H9 (cell line): ENCODE measurements at regions not wholly inside any gene's neighbourhood (a gene's known extent, or its start where the extent isn't known, plus 50 kb on each side); places are given as distances from the start of the nearest gene placed in this dataset.

ENCODE experiments used
- DNase-seq: peaks from one replicate; pipeline ENCODE4 v3.0.0-alpha.2; 2017
- H2AFZ ChIP-seq: one replicate; pipeline ENCODE4 v1.6.1; 2013; ENCODE audit warnings: mild to moderate bottlenecking, low read length, control low read depth, moderate library complexity
- H2AK5ac ChIP-seq: 2 replicates; pipeline ENCODE4 v1.6.1; 2013; ENCODE audit warnings: low read length, control low read depth, mixed read lengths; ENCODE audit not compliant: insufficient read length
- H2BK120ac ChIP-seq: one replicate; pipeline ENCODE4 v1.6.1; 2013; ENCODE audit warnings: low read depth, mild to moderate bottlenecking, low read length, control low read depth, inconsistent platforms; ENCODE audit not compliant: poor library complexity, severe bottlenecking
- H2BK12ac ChIP-seq: 2 replicates; pipeline ENCODE4 v1.6.1; 2013; ENCODE audit warnings: low read length, control low read depth, mixed read lengths, low read depth; ENCODE audit not compliant: insufficient read length
- H2BK15ac ChIP-seq: 2 replicates; pipeline ENCODE4 v1.6.1; 2013; ENCODE audit warnings: low read depth, low read length, control low read depth
- H2BK20ac ChIP-seq: one replicate; pipeline ENCODE4 v1.6.1; 2013; ENCODE audit warnings: low read depth, mild to moderate bottlenecking, low read length, control low read depth, inconsistent platforms; ENCODE audit not compliant: poor library complexity, severe bottlenecking
- H2BK5ac ChIP-seq: 2 replicates; pipeline ENCODE4 v1.6.1; 2013; ENCODE audit warnings: low read length, control low read depth, mixed read lengths; ENCODE audit not compliant: insufficient read length
- H3K14ac ChIP-seq: 2 replicates; pipeline ENCODE4 v1.6.1; 2013; ENCODE audit warnings: low read length, control low read depth; ENCODE audit not compliant: insufficient read depth
- H3K18ac ChIP-seq: 2 replicates; pipeline ENCODE4 v1.6.1; 2013; ENCODE audit warnings: low read depth, mild to moderate bottlenecking, mixed read lengths, low read length, control low read depth; ENCODE audit not compliant: insufficient read length
- H3K23ac ChIP-seq: 2 replicates; pipeline ENCODE4 v1.6.1; 2013; ENCODE audit warnings: low read length, control low read depth, mixed read lengths, low read depth; ENCODE audit not compliant: insufficient read length
- H3K23me2 ChIP-seq: 2 replicates; pipeline ENCODE4 v1.6.1; 2013; ENCODE audit warnings: low read depth, mild to moderate bottlenecking, mixed read lengths, low read length, control low read depth; ENCODE audit not compliant: insufficient read length, poor library complexity, severe bottlenecking
- H3K27ac ChIP-seq: 2 replicates; pipeline ENCODE4 v1.5.1; 2013; ENCODE audit warnings: low read length, control low read depth, mixed read lengths, low read depth; ENCODE audit not compliant: insufficient read length
- H3K27me3 ChIP-seq: 2 replicates; pipeline ENCODE4 v1.6.1; 2013; ENCODE audit warnings: low read length, control low read depth, inconsistent platforms; ENCODE audit not compliant: insufficient read depth
- H3K4ac ChIP-seq: 2 replicates; pipeline ENCODE4 v1.6.1; 2013; ENCODE audit warnings: low read depth, mild to moderate bottlenecking, control low read depth, inconsistent platforms, low read length, moderate library complexity
- H3K4me1 ChIP-seq: 2 replicates; pipeline ENCODE4 v1.6.1; 2013; ENCODE audit warnings: low read length, control low read depth, inconsistent platforms; ENCODE audit not compliant: insufficient read depth
- H3K4me2 ChIP-seq: 2 replicates; pipeline ENCODE4 v1.6.1; 2013; ENCODE audit warnings: low read length, control low read depth, mixed read lengths; ENCODE audit not compliant: insufficient read length, insufficient read depth
- H3K56ac ChIP-seq: 2 replicates; pipeline ENCODE4 v1.6.1; 2013; ENCODE audit warnings: low read depth, mild to moderate bottlenecking, mixed read lengths, low read length, control low read depth; ENCODE audit not compliant: insufficient read length
- H3K79me1 ChIP-seq: 2 replicates; pipeline ENCODE4 v1.6.1; 2013; ENCODE audit warnings: low read depth, mild to moderate bottlenecking, moderate library complexity, low read length, control low read depth, inconsistent platforms; ENCODE audit not compliant: insufficient read depth, poor library complexity, severe bottlenecking
- H3K79me2 ChIP-seq: 2 replicates; pipeline ENCODE4 v1.6.1; 2013; ENCODE audit warnings: low read length, control low read depth, inconsistent platforms; ENCODE audit not compliant: insufficient read depth
- H3K9ac ChIP-seq: 2 replicates; pipeline ENCODE4 v1.6.1; 2013; ENCODE audit warnings: low read length, control low read depth, mixed read lengths; ENCODE audit not compliant: insufficient read length; ENCODE audit errors: extremely low read depth
- H3K9me3 ChIP-seq: one replicate; pipeline ENCODE4 v1.6.1; 2013; ENCODE audit warnings: low read depth, low read length, inconsistent platforms; ENCODE audit not compliant: control insufficient read depth
- H3T11ph ChIP-seq: one replicate; pipeline ENCODE4 v1.6.1; 2013; ENCODE audit warnings: mild to moderate bottlenecking, low read length, control low read depth, inconsistent platforms
- H4K20me1 ChIP-seq: one replicate; pipeline ENCODE4 v1.6.1; 2013; ENCODE audit not compliant: control insufficient read depth, insufficient read length, insufficient read depth
- H4K5ac ChIP-seq: 2 replicates; pipeline ENCODE4 v1.6.1; 2013; ENCODE audit warnings: low read depth, mild to moderate bottlenecking, mixed read lengths, low read length, control low read depth; ENCODE audit not compliant: insufficient read length
- H4K8ac ChIP-seq: replicated peaks from 2 replicates; pipeline ENCODE4 v1.6.1; 2013; ENCODE audit warnings: low read length, control low read depth, mixed read lengths, low read depth; ENCODE audit not compliant: insufficient read length
- H4K91ac ChIP-seq: 2 replicates; pipeline ENCODE4 v1.6.1; 2013; ENCODE audit warnings: low read depth, mild to moderate bottlenecking, moderate library complexity, mixed read lengths, low read length, control low read depth; ENCODE audit not compliant: insufficient read length
- H3K27ac Mint-ChIP-seq, 3 experiments: 2 replicates in 2 of 3; 3 replicates in 1 of 3; pipeline ENCODE4 v1.8.0; 2020 to 2021; ENCODE audit warnings: mixed read lengths in 3 of 3, mild to moderate bottlenecking in 1 of 3, moderate library complexity in 1 of 3
- H3K27me3 Mint-ChIP-seq: 2 replicates; pipeline ENCODE4 v1.8.0; 2021; ENCODE audit warnings: low read depth, mild to moderate bottlenecking, moderate library complexity, mixed read lengths
- H3K36me3 Mint-ChIP-seq, 3 experiments: 2 replicates in 2 of 3; 3 replicates in 1 of 3; pipeline ENCODE4 v1.8.0; 2020 to 2021; ENCODE audit warnings: low read depth in 3 of 3, mixed read lengths in 3 of 3; ENCODE audit not compliant: insufficient read depth in 1 of 3
- H3K4me1 Mint-ChIP-seq, 2 experiments: 2 replicates each; pipeline ENCODE4 v1.8.0; 2020; ENCODE audit warnings: mixed read lengths in 2 of 2
- H3K4me3 Mint-ChIP-seq, 2 experiments: 2 replicates in 1 of 2; 3 replicates in 1 of 2; pipeline ENCODE4 v1.8.0; 2020 to 2021; ENCODE audit warnings: mild to moderate bottlenecking in 2 of 2, mixed read lengths in 2 of 2, moderate library complexity in 1 of 2
- H3K9me3 Mint-ChIP-seq, 2 experiments: 2 replicates in 1 of 2; 3 replicates in 1 of 2; pipeline ENCODE4 v1.8.0; 2020; ENCODE audit warnings: mild to moderate bottlenecking in 2 of 2, mixed read lengths in 2 of 2, moderate library complexity in 1 of 2
- CTCF ChIP-seq: fragments of 200-600 bp; sonication (generic); conservative IDR thresholded peaks from 3 replicates; pipeline ENCODE4 v1.8.0; 2021; ENCODE audit warnings: antibody characterized with exemption, mild to moderate bottlenecking
- WGBS: extraction: QIAGEN DNeasy Blood & Tissue Kit; methylation state at CpG from one replicate; pipeline ENCODE4 v1.1.7; 2013; ENCODE audit warnings: missing lambda C conversion rate, low lambda C conversion rate, mixed read lengths; ENCODE audit not compliant: insufficient read length; ENCODE audit errors: extremely low coverage; 5-methylcytosine and 5-hydroxymethylcytosine counted together

GRCh38 chr7:106345421-106346166, 60.8 kb upstream of the NAMPT start:
- H3K4me2 ChIP-seq = no peak overlapping the region
- no CpG with 5 or more reads among the region's 2 CpGs for whole genome bisulfite sequencing
- no peak for DNase-seq

More at GRCh38 chr7:106345421-106346166, 60.8 kb upstream of the NAMPT start:
- Histone ChIP-seq H2BK120ac (no peak overlapping the region), H2BK5ac (no peak overlapping the region), H2AFZ (no peak overlapping the region), H3K4me1 (no peaks in the 10 kb centered on the region), H3K23me2 (no peaks in the 10 kb centered on the region), H3K18ac (no peak overlapping the region), H4K8ac (no peak overlapping the region), H2BK12ac (no peak overlapping the region), H3K79me2 (no peaks in the 10 kb centered on the region), H4K5ac (no peak overlapping the region), H2BK20ac (no peak overlapping the region), H3T11ph (no peak overlapping the region), H4K91ac (no peak overlapping the region), H2BK15ac (no peak overlapping the region), H3K27me3 (no peaks in the 10 kb centered on the region), H3K56ac (no peak overlapping the region), H3K79me1 (no peaks in the 10 kb centered on the region), H2AK5ac (no peak overlapping the region), H3K14ac (no peak overlapping the region), H3K9ac (no peak overlapping the region), H3K27ac (no peak overlapping the region), H3K4ac (no peak overlapping the region), H3K9me3 (peaks cover 18% of the 10 kb centered on the region), H4K20me1 (no peaks in the 10 kb centered on the region), H3K23ac (no peak overlapping the region)
- no peak for TF ChIP-seq CTCF
- no peaks in the 10 kb centered on the region; the same call in 1 of the 2 replicates for H3K27me3 Mint-ChIP-seq
- H3K27ac Mint-ChIP-seq = no peak overlapping the region
- H3K4me1 Mint-ChIP-seq = no peaks in the 10 kb centered on the region
- peaks cover 14% of the 10 kb centered on the region in 3 experiments; a peak in 6 of 7 replicates for H3K36me3 Mint-ChIP-seq
- peaks cover 20 to 35% of the 10 kb centered on the region in 2 experiments for H3K9me3 Mint-ChIP-seq
- no peak overlapping the region for H3K4me3 Mint-ChIP-seq
